Epithelial cell of proximal tubule (primary cell): ENCODE measurements at regions not wholly inside any gene's neighbourhood (a gene's known extent, or its start where the extent isn't known, plus 50 kb on each side); places are given as distances from the start of the nearest gene placed in this dataset.
A peak's percentile ranks its signal among the peaks of the same experiment; 100 is the strongest.

Source experiments
- DNase-seq: peaks from one replicate; pipeline ENCODE4 v3.0.0-alpha.2; 2011; ENCODE audit warnings: low read depth
- H3K4me3 ChIP-seq: 2 replicates; pipeline ENCODE4 v1.5.1; 2011; ENCODE audit warnings: low read depth, mild to moderate bottlenecking, low read length
- TF ChIP-seq, protein P1 (sequence below): conservative IDR thresholded peaks from 2 replicates; pipeline ENCODE4 v1.5.1; 2012; ENCODE audit warnings: low read depth, mild to moderate bottlenecking, low read length

DNA sequence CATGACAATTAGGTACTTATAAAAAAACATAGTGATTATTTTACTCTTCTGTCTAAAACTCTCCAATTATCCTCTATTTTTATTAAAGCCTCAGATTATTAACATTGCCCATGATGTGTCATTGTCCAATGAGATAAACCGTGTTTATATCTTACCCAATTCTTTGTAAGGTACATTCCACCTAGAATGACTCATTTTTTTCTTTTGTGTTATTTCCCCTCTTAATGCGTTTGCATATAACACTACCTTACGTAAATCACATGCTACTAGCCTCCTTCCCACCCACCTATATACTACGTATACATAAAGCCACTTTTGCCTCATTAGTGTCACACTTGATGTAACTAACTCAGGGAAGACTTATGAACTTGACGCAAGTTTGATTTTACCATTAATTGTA, 336.3 kb upstream of the PTCHD4 start:
- H3K4me3 ChIP-seq = no peak overlapping the region
- no peak for DNase-seq
- TF ChIP-seq, protein P1, sequence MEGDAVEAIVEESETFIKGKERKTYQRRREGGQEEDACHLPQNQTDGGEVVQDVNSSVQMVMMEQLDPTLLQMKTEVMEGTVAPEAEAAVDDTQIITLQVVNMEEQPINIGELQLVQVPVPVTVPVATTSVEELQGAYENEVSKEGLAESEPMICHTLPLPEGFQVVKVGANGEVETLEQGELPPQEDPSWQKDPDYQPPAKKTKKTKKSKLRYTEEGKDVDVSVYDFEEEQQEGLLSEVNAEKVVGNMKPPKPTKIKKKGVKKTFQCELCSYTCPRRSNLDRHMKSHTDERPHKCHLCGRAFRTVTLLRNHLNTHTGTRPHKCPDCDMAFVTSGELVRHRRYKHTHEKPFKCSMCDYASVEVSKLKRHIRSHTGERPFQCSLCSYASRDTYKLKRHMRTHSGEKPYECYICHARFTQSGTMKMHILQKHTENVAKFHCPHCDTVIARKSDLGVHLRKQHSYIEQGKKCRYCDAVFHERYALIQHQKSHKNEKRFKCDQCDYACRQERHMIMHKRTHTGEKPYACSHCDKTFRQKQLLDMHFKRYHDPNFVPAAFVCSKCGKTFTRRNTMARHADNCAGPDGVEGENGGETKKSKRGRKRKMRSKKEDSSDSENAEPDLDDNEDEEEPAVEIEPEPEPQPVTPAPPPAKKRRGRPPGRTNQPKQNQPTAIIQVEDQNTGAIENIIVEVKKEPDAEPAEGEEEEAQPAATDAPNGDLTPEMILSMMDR = no peak

DNA sequence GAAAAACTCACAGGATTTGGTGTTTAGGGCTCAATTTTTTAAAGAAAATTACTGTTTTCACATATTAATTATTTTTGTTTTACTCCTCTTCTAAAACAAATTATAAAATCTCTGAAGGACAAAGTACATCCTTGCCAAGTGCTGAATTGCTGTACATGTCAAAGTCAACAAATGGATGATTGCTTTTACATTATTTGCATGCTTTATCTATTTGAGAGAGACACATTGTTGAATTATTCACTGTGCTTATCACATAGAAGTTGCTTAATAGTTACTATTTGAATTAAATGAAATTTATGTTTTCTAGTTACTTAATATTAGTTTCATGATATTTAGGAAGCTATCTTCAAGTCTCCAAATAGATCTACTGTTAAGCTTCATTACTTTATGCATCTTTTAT, 318.6 kb upstream of the PTCHD4 start:
- TF ChIP-seq, protein P1 = no peak
- no peak for DNase-seq
- no peak overlapping the region for H3K4me3 ChIP-seq

DNA sequence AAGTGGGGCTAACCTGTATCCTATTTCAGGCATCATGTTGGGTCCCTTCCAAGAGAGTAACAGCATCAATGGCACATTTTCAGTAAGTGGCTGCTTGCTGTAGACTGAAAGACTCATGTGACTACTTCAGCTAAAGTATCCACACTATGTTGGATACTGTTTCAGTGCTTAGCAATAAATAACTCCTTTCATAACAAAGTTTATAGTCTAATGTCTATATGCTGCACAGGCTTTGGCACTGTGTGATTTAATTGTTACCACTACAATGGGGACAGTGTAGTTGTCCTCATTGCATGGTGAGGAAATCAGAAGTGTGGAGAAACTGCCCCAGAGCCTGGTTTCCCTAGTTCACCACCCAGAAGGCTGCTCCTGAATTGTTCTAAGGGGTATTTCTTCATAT, 318.0 kb upstream of the PTCHD4 start:
- no peak overlapping the region for H3K4me3 ChIP-seq
- TF ChIP-seq, protein P1 = no peak
- no peak for DNase-seq

DNA sequence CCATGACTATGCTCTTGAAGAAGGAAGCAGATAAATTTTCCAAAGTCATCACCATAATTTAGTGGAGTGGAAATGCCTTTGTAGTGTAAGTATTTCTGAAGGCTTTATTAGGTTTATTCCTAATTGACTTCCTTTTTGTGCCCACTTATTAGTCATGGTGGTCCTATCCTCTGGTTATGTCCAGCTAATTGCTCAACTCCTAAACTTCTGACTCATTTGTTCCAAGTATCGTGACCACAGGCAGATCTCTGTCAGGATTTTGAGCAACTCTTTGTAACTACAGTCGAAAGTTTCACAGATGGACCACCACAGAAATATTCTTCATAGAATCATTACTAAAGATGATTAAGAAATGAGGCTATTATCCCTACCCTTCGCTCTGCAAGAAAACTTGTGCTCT, 315.6 kb upstream of the PTCHD4 start:
- TF ChIP-seq, protein P1 = no peak
- H3K4me3 ChIP-seq = no peak overlapping the region
- DNase-seq = peak; percentile 75

DNA sequence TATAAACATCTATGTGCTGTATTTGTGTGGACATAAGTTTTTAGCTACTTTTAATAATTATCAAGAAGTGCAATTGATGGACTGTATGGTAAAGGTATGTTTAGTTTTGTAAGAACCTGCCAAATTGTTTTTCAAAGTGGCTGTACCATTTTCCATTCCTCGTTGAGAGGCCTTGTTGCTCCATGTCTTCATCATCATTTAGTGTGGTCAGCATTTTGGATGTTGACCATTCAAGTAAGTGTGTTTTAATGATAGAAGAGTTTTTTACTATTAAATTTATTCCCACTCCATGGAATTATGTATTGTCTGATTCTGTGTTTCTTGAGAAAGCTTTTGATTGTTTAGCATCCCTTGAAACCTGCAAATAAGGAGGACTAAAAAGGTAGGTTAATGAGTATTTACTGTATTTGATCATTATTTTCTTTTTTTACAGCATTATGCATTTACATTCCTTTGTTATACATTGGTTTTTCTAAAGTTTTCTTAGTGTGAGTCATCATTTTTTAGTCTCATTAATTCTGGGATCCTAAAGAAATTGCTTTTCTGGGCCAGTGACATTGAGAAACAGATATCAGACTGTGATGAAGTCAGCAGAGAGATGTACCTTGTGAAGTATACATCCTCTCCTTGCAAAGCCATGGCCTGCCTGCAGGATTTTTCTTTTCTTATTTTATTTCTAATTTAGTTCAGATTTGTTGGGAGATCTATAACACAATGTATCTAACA, 312.8 kb upstream of the PTCHD4 start:
- DNase-seq = no peak
- TF ChIP-seq, protein P1 = no peak
- H3K4me3 ChIP-seq = no peak overlapping the region

DNA sequence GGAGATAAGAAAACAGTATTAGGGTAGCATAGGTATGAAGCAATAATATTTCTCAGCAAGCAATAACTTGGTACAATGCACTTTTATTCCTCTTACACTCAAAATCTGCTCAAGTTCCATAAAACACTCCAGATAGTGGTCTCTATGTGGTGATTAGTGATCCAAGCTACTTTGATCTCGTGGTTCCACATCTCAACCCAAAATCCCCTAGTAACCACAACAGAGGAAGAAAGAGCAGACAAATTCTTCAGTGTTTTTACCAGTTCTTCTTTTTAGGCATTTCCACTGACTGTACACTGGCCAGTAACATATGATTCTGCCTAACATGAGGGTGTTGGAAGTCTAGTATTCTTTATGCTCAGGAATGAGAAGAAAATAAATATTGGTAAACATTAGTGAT, 309.0 kb upstream of the PTCHD4 start:
- TF ChIP-seq, protein P1 = no peak
- no peak overlapping the region for H3K4me3 ChIP-seq
- no peak for DNase-seq

DNA sequence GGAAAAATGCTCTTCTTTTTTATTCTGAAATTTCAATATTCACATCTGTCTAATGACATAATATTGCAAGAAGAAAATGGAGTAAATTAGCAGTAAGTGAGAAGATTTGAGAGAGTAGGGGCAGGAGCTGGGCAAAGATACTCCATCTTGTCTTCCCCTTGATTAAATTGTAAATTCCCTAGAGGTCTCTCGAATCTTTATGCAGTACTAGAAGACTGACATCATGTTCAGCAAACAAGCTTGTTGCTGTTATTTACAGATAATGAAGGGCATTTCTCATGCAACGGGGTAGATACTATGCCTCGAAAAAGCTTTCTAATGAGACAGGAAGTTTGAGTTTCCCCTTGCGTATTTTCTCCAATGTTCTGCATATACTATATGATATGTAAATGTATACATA, 306.9 kb upstream of the PTCHD4 start:
- H3K4me3 ChIP-seq = no peak overlapping the region
- TF ChIP-seq, protein P1 = no peak

More for the DNA sequence above, 306.9 kb upstream of the PTCHD4 start:
- no peak for DNase-seq
